ENCODE measurements at regions not wholly inside any gene's neighbourhood (a gene's known extent, or its start where the extent isn't known, plus 50 kb on each side); places are given as distances from the start of the nearest gene placed in this dataset.

DNA sequence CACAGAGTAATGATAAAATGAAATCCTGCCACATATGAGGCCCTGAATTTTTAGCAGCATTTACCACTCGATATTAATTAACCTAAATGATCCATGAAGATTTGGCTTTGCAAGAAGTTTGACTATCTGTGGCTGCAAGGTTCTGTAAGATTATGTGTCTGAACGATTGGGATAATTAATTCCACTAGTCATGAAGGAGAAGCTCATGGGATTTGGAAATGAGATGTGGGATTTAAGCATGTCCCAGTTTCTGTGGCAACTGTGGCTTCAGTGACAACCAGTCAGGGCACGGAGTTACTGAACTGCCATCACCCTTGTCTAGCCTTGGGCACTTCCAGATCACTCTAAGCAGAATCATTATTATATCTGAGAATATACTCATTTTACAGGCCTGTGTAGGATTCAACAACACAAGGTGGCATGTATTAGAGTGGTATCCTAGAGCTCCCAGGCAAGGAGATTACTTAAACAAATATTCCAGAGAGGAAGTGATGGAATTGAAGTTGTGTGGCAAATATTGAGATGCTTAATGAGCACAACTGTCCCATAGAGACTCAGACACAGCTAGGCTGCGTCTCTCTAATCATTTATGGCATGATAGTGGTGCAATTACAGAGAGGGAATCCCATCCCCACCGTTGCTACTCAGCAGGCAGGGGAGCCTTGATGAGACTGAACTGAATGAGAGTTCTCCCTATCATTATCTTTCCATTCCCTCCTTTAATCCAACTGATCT lies 205.0 kb upstream of the KRR1 start:
- DNase-seq, result no peak

DNA sequence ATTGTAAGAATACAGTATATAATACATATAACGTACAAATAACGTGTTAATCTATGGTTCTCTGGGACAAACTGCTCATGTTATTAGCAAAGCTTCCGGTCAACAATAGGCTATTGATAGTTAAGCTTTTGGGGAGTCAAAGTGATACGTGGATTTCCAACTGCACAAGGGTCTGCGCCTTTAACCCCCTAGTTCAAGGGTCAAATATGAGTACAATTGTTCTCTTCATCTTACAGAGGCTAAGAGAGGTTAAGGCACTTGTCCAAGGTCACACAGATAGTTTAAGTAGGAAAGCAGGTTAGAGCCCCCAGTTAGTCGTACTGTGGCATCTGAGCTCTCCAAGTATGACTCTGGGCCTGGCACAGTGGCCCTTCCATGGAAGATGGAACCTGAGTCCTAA lies 204.3 kb upstream of the KRR1 start:
- DNase-seq, result no peak

DNA sequence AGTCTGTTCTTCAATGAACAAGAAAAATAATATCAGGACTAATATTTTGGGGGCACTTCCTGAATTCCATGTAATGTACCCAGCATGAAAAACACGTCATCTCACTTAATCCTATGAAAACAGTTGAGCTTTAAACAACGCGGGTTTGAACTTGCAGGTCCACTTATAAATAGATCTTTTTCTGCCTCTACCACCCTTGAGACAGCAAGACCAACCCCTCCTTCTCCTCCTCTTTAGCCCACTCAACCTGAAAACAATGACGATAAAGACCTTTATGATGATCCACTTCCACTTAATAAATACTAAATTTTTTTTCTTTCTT lies 203.9 kb upstream of the KRR1 start:
- DNase-seq, result no peak

DNA sequence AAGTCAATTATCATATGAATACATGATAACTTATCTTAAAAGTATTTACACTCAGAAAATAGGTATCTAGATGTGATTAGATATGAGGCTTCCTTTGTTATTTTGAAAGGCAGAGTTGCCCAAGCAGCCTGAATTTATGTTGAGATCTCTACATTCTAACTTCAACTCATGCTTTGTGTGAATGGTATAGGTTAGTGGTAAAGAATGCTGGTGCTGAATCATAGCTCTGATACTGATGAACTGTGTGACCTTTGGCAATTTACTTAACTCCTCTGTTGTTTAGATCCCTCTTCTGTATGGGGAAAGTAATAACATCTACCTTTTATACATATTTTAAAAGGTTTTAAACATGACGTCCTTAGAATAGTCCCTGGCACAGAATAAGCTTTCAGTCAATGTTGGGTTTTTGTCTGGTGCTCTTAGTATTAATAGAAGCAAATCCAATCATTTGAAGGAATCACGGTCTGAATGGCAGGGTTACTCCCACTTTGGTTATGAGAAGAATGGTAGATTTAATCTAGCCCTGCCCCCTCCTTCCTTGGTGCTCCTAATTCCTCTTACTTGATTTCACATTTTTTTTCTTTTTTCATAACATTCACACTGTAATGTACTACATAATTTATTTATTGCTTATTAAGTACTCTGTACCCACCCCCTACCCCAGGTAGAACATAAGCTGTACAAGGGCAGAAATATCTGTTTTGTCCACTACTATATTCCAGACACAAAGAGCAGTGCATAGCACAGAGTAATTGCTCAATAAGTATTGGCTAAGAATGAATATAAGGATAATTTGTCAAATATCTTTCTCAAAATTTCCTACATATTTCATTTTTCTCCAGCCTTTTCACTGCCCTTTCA lies 203.3 kb upstream of the KRR1 start:
- DNase-seq, result no peak

DNA sequence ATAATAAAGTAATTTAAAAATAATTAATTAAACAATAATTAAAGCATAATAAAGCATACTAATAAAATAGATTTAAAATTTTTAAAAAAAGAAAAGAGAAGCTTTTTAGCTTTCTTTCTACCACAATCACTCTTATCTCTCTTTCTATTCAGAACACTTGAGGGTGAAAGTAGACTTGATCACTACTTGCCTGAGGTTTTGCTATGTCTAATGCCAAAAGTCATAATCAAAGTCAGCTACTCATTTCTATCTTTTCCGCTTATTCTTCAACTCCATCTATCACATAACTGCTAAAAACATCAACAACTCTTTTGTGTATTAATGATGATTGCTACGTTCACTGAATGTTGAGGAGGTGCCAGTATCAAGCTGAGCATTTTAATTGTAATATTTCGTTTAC lies 202.0 kb upstream of the KRR1 start:
- DNase-seq, result no peak

DNA sequence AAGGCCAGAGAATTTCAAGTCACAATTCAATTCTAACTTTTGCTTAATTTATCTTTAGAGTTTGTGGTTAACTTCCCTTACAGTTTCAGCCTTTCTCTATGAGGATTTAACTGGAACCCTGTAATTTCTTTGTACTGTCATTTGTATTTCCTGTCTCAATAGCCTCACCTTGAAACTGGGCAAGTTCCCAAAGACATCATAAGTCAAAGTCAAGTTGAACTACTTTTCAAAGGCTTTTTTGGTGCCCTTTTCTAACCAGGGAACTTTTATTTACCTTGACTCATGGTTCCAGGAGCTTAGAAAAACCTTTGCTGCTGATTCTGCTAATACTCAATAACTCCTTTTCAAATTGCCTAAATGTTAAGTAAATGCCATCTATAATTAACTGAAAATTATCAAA lies 200.8 kb upstream of the KRR1 start:
- DNase-seq, result no peak

DNA sequence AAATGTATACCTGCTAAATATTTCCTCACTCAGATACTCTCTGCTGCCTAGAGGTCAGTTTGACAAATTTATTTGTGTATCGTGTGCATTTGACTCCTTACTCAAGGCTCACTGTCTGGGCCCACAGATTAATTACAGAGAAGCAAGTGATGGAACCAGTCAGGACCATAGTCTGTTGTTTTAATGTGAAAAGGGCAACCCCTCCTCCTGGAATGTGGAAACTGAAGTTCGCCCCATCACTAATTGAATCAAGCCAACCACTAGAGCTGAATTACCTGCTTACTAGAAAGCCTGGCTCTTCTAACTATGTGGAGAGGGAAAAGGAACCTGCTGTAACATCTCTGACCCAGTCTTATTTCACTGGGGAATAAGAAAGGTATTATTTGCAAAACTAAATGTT lies 199.9 kb upstream of the KRR1 start:
- DNase-seq, result no peak

DNA sequence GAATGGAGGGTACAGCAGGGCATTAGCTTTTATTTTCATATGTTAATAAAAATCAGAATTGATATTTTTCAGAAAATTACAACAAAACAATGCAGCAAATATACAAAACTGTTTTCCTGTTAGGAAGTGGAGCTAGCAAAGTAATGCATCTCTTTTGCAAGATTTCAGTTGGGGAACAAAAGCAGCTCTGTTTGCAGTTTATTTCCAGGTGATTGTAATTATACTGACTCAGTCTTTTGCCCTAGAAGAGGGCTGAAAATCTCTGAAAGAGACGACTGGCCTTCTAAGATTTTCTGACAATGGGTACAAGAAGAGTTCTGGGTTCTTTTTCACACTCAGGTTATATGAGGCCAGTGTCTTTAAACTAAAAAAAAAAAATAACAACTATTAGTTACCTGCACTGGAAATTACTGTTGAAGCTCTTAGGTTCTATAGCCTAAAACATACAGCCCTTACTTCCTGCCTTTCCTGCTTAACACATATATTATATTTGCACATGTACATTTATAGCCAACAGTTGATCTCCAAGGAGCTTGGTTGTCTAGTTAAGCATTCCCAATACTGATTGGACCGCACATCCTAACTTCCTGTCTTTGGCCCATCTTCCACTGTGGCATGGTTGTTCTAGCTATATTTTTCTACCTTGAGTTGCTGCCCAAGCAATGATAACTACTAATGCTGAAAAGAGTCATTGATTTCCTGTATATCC lies 199.1 kb upstream of the KRR1 start:
- DNase-seq, result no peak

DNA sequence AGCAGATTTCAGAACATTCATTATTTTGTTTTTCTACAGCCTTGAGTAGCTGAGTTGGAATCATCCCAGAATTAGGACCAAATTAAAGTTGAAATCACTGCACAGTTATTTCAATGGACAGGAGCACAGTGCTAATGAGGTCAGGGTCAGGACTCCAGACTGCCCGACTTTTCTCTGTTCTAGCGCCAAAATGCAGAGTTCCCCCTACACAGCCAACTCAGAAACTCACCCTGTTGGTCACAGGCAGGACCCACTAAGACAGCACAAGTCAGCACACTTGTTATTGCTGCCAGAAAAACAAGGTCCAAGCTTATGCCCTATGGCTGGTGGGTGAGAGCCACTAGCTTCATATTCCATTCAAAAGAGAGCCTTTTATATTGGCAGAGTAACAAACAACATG lies 198.1 kb upstream of the KRR1 start:
- no peak for DNase-seq

DNA sequence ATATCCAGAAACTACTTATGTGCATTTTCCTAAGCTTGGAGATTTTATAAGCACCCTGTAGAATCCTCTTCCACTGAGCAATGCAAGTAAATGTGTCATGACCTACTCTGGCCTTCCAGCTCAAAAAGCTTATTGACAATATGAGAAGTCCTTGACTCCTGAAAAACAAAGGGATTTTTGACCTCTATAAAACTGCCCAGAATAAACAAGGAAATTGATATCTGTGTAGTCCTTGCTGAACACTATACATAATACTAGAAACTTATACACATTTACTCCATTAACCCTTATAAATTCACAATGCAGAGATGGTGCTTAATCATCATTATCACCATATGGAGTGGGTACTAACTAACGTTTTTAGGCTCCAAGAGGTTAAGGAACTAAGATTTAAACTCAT lies 197.4 kb upstream of the KRR1 start:
- no peak for DNase-seq

DNA sequence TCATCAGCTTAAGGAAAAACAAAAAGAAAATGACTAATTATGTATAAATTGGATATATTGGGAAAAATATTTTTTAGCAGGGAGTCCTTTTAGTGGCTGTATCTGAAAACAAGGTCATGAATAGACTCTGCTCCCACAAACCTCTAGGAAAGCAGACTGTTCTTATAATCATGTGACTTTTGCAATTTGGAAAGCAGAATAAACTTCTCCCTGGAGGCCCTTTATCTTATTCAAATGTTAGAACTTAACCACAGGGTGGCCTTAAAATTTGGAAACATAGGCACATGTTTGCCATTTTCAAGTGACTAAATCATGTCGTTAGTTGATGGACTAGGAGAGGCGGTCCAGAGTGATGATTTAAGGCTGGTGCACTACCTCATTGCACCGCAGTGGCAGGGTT lies 196.6 kb upstream of the KRR1 start:
- DNase-seq, result no peak

DNA sequence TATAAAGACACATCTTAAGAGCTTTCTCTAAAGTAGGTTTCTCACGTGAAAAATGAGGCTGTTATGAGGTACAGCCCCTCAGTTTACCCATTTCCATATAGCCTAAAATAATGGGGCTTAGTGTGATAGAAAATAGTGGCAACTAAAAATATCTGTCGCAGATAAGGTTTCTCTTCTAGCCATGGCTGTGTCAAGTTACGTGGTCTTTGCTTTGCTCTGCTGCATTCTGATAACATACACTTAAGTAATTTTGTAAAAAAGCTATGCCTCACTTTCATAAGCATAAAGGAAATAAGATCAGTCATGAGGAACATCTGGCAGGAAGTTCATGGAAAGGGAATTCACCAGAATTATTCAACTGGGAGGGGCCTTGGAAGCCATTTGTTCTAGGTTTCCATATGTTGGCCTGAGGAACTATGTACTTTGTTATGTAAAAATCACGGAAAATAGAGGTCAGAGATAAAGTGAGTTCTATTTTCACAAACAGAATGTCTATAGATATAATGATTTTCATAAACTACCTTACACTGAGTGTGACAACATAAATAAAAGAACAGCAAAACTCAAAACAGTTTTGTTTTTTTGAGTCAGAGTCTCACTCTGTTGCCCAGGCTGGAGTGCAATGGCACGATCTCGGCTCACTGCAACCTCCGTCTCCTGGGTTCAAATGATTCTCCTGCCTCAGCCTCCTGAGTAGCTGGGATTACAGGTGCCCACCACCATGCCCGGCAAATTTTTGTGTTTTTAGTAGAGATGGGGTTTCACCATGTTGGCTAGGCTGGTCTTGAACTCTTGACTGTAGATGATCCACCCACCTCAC lies 195.6 kb upstream of the KRR1 start:
- no peak for DNase-seq

DNA sequence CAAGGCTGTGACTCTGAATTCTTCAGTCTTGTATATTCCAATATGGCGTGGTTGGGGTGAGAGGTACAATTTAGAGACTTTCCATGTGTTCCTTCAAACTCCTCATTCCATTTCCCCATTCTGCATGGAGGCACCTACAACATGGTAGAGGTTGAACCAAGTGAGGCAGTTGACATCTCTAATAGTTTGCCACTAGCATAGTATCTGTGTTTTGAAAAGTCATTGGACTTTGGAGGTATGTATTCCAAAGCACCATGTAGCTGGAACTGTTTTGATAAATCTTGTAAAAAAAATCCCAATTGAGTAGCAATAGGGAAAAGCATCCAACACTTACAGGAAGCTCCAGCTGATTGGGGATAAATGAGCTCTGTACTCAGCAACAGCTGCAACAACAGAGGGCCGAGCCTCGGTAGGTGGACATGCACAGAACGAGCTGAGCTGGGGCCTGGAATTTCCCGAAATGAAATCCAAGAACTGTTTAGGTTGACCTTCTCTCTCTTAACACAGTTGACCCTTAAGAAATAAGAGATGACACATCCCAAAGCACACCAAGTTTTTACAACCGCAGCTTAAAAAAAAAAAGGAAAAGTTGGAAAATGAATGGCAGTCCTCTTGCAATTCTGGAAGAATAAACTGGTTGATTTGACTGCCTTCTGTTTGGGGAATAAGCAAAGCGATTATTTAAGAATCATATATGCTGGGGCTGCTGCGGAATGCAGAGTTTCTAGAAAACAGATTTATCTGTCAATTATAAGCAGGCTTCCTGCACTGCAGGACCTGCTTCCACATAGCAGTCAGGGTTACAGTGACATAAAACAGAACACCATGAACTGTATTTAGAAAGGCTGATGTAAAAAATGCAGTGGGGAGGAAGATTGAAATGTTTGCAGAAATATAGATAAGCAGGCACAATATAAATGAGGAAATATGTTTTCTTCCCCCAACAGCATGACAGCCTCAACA lies 194.6 kb upstream of the KRR1 start:
- no peak for DNase-seq

DNA sequence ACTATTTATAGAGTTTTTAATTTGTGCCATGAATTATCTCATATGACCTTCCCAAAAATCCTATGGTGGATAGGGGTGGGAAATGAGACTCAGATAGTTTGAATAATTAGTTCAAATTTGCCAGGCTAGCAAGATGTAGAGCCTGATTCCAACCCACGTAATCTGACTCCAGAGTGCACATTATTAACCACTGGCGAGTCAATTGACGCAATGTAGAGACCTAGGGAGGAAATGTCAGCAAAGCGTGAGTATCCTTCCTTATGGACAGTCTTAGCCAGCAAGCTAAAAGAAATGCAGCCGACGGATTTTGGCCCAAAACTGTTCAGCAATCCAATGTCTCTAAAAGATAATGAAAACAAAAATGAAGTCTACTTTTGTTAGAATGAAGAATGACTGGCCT lies 193.3 kb upstream of the KRR1 start:
- no peak for DNase-seq

DNA sequence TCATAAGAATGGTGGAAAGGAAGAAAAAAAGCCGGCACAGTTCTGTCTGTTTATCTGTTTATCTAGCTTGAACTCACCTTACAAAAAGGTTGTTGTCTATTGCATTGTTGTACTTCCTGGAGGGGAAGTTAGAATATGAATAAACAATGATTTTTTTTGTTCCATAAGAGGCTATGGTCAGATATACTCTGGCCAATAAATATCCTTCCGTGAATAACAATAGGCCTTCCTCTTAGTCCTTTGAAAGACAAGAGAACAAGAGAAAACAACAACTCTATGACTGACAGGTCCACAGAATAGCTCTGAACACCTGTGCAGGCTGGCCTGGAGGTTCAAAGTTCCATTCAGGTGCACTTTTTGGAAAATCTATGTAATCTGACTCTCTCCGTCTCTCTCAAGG lies 192.8 kb upstream of the KRR1 start:
- DNase-seq, result no peak

DNA sequence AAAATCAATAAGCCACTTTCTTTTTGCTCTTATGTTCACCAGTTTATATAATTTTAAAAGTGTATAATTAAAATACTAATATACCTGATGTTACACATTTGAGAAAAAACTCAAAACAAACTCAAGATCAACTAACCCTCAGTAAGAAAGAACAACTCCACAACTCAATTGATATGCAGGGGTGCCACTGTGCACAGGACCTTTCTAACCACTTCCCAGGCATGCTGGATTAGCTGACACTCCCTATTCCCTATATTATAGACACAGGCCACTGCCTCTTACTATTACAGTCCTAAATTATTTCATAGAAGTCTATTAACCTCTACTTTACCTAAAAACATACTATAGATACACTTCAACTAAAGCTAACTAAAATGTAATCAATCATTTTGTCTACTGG lies 191.7 kb upstream of the KRR1 start:
- no peak for DNase-seq

DNA sequence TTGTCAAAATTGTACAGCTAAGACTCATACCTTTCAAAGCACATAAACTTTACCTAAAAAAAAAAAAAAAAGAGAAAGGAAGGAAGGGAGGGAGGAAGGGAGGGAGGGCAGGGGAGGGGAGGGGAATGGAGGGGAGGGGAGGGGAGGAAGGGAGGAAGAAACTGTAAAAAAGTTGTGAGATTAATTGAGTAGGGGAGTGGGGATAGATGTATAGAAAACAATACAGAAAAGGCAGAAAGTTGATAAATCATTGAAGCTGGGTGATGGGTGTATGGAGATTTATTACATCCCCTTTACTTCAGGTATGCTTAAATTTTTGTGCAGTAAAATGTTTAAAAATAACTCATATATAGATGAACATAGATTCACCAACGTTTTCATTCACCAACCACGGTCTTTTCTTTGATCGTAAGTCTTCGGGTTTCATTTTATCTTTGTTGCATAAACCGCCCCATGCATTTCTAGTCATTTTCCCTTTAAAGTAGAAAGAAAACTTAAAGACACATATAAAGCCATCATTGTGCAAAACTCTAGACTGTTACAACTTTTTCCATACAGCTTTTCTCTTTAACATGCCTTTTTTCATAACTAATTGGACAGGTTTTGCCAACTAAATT lies 191.2 kb upstream of the KRR1 start:
- no peak for DNase-seq

DNA sequence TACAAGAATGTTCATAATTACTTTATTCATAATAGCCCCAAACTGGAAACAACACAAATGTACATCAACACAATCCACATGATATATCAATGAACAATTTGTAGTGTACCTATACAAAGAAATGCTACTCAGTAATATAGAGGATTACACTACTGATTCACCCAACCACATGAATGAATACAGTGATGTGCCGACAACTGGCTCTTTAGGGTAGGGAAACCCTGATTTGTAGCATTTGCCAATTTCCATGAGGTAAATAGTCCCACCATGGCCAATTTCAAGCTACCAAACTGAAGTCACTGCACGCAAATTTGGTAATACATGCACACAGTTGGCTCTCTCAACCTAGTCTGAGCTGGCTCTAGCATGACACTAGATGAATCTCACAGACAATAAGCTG lies 190.4 kb upstream of the KRR1 start:
- DNase-seq, result no peak

DNA sequence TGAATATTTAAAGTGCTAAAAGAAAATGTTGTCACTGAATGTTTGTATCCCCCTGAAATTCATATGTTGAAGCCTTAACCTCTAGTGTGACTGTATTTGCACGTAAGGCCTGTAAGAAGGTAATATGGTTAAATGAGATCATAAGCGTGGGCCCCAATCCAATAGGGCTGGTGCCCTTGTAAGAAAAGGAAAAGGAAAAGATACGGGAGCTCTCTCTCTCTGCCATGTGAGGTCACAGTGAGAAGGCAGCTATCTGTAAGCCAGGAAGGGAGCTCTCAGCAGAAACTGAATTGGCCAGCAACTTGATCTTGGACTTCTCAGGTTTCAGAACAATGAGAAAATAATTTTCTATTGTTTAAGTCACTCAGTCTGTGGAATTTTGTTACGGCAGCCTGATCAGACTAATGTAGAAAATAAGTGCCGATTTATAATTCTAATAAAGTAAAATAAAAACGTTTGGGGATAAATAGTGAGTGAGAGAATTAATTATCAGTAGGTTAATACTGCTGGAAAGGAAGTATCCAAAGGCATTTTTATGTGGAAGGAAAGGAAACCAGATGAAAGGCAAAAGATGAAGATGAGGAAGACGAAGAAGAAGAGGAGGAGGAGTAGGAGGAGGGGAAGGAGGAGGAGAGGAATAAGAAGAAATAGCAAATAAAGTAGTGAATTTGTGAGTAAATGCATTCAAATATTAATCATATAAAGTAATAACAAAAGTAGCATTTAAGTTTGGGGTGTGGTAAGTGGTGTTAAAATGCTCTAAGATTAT lies 188.5 kb upstream of the KRR1 start:
- DNase-seq, result no peak

DNA sequence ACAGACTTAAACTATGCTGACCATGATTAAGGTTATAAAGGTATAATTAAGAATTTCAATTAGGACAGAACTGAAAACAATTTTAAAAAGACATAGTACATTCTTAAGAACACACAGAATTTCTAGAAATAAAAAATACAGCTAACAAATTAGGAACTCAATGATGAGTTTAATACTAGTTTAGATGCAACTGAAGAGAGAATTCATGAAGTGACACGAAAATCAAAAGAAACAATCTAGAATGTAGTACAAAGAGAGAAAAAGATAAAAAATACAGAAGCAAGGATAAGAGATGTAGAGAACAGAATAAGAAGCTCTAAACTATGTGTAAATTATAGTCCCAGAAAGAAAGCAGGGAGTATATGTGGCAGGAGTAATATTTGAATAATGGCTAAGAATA lies 187.8 kb upstream of the KRR1 start:
- no peak for DNase-seq

DNA sequence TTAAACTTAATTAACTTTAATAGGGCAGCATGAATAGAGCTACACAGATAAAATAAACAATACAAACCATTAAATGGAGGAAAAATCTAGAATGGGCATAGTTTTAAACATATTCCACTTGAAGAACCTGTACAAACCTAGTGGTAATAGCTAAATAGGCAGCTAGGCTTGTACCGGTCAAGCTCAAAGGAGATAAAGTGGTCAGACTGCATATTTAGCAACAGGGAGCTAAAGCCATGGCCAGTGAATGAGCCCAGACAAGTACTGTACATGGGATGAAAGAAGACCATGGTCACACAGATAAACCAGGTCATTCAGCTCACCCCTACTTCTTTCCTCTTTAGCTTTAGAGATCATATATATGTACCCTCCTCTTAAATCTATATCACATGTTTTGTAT lies 186.6 kb upstream of the KRR1 start:
- DNase-seq, result no peak
